GM12872 (cell line): ENCODE measurements at regions not wholly inside any gene's neighbourhood (a gene's known extent, or its start where the extent isn't known, plus 50 kb on each side); places are given as distances from the start of the nearest gene placed in this dataset.

Source experiments
- TF ChIP-seq, protein P1 (sequence below): IDR thresholded peaks from 3 replicates; pipeline ENCODE4 v1.5.1; 2011; ENCODE audit warnings: low read depth, mild to moderate bottlenecking, low read length, moderate library complexity; ENCODE audit not compliant: insufficient read depth

DNA sequence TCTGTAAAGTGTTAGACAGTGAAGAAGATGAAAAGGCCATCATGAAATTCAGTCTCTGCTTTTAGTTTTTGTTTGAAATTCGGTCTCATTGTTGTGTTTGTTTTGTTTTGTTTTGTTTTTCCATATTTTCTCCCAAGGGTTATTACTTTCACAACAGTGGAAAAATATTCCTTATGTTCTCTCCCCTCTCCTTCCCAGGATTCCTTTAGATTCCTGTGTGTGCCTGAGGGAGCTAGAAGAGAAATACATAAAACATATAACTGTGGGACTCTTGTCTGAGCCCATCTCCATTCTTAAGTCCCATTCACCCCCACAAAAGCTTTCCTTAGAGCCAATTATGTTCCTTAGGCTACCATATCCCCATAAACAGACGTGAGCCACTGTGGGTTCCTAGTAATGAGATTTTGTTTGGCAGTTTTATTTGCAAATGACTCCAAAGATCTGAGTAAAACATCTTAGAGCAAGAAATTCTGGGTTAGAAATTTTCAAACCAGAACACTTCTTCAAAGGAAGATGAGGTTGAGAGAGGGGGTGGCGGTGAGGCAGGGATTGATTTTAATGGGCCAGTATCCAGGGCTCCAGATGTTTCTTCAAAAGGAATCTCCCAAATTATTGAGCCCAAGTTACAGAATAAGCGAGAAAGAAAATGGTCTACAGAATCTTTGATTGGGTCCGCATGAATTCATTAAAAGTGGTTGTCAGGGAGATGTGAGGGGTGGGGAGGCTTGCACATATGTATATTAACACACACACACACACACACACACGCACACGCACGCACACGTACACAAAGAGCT, 157.8 kb upstream of the TNP1 start:
- TF ChIP-seq, protein P1, sequence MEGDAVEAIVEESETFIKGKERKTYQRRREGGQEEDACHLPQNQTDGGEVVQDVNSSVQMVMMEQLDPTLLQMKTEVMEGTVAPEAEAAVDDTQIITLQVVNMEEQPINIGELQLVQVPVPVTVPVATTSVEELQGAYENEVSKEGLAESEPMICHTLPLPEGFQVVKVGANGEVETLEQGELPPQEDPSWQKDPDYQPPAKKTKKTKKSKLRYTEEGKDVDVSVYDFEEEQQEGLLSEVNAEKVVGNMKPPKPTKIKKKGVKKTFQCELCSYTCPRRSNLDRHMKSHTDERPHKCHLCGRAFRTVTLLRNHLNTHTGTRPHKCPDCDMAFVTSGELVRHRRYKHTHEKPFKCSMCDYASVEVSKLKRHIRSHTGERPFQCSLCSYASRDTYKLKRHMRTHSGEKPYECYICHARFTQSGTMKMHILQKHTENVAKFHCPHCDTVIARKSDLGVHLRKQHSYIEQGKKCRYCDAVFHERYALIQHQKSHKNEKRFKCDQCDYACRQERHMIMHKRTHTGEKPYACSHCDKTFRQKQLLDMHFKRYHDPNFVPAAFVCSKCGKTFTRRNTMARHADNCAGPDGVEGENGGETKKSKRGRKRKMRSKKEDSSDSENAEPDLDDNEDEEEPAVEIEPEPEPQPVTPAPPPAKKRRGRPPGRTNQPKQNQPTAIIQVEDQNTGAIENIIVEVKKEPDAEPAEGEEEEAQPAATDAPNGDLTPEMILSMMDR, result no peak

GRCh38 chr2:217016796-217017419, 157.0 kb upstream of the TNP1 start:
- TF ChIP-seq, protein P1, result no peak

GRCh38 chr2:217014328-217015105, 154.7 kb upstream of the TNP1 start:
- TF ChIP-seq, protein P1, result no peak

- TF ChIP-seq, protein P1, result no peak
Measured at GRCh38 chr2:217013926-217014325, 154.1 kb upstream of the TNP1 start.

DNA sequence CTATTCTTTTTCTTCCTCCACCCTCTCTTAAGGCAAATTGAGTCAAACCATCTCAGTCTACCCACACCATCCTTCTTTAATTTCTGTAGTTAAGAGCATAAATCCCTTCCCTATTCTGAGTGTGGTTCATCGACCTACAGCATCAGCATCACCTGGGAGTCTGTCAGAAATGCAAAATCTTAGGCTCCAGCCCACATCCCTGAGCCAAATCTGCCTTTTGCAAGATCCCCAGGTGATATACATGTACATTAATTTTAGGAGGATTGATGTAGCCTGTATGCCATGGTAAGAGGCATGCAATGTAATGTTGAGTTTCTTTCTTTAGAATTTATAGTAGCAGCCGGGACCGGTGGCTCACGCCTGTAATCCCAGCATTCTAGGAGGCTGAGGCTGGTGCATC, 151.7 kb upstream of the TNP1 start:
- TF ChIP-seq, protein P1, result no peak

DNA sequence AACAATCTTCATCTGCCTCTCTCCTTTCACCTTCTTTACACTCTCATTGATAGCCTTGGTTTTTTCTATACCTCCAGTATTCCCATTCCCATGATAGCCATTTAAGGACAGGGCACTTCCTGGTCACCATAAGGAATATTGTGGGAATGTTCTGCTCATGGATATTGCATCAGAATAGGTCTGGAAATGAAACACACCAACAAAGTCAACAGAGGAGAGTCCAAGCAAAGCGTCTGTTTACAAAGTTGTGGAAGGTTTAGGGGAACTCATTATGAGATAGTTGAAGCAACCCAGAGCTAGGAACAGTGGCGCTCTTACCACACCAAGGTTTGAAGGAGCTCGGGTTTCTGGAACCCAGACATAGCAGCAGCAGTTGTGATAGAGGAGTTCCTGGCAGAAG, 150.3 kb upstream of the TNP1 start:
- TF ChIP-seq, protein P1, result no peak

DNA sequence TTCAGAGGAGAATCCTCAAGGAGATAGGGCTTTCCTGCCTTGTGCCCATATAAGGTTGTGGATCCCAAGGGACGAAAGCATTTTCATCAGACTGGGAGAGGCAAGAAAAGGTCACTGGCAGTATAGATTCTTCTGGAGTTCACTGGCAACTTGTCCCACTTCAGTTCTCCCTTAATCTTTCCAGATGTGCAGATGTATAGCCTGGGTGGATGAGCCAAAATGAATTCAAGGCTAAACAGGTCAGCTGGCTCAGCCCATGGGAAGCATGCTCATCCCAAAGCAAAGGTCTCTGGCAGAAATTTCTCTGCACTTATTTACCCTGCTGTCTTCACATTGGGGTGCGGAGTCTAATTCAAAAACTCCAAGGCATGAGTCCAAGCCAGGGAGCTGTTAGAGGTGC, 148.9 kb upstream of the TNP1 start:
- TF ChIP-seq, protein P1, result no peak
